BLaER1 (cell line): ENCODE measurements at regions not wholly inside any gene's neighbourhood (a gene's known extent, or its start where the extent isn't known, plus 50 kb on each side); places are given as distances from the start of the nearest gene placed in this dataset.

Experiments
- H3K27ac ChIP-seq: shearing (Covaris generic); formaldehyde crosslinking; 2 replicates; pipeline ENCODE4 v1.8.1; 2022
- H3K27me3 ChIP-seq: shearing (Covaris generic); formaldehyde crosslinking; 2 replicates; pipeline ENCODE4 v1.8.1; 2022
- H3K36me3 ChIP-seq: shearing (Covaris generic); formaldehyde crosslinking; 2 replicates; pipeline ENCODE4 v1.8.1; 2022
- H3K4me1 ChIP-seq: shearing (Covaris generic); formaldehyde crosslinking; 2 replicates; pipeline ENCODE4 v1.8.1; 2022
- H3K4me2 ChIP-seq: shearing (Covaris generic); formaldehyde crosslinking; 2 replicates; pipeline ENCODE4 v1.8.1; 2022
- H3K4me3 ChIP-seq: shearing (Covaris generic); formaldehyde crosslinking; 2 replicates; pipeline ENCODE4 v1.8.1; 2022
- H3K9ac ChIP-seq: shearing (Covaris generic); formaldehyde crosslinking; 2 replicates; pipeline ENCODE4 v1.8.1; 2022
- H3K9me3 ChIP-seq: shearing (Covaris generic); formaldehyde crosslinking; 2 replicates; pipeline ENCODE4 v1.8.1; 2022
- H4K20me1 ChIP-seq: shearing (Covaris generic); formaldehyde crosslinking; 2 replicates; pipeline ENCODE4 v1.8.1; 2022
- Cebpa-rat ChIP-seq: shearing (Covaris generic); IDR thresholded peaks from 2 replicates; pipeline ENCODE4 v1.8.1; 2022

- no peaks in the 10 kb centered on the region for H3K27me3 ChIP-seq
- H4K20me1 ChIP-seq, result no peaks in the 10 kb centered on the region
- no peak overlapping the region for H3K4me3 ChIP-seq
- no peak overlapping the region for H3K9ac ChIP-seq
- H3K4me1 ChIP-seq, result no peaks in the 10 kb centered on the region
- no peaks in the 10 kb centered on the region for H3K36me3 ChIP-seq
- no peak for TF ChIP-seq Cebpa-rat
- H3K9me3 ChIP-seq, result no peaks in the 10 kb centered on the region
- no peak overlapping the region for H3K27ac ChIP-seq
- H3K4me2 ChIP-seq, result no peak overlapping the region
These were observed 109.3 kb downstream of the IRX5 start for GRCh38 chr16:55039931-55040330.

DNA sequence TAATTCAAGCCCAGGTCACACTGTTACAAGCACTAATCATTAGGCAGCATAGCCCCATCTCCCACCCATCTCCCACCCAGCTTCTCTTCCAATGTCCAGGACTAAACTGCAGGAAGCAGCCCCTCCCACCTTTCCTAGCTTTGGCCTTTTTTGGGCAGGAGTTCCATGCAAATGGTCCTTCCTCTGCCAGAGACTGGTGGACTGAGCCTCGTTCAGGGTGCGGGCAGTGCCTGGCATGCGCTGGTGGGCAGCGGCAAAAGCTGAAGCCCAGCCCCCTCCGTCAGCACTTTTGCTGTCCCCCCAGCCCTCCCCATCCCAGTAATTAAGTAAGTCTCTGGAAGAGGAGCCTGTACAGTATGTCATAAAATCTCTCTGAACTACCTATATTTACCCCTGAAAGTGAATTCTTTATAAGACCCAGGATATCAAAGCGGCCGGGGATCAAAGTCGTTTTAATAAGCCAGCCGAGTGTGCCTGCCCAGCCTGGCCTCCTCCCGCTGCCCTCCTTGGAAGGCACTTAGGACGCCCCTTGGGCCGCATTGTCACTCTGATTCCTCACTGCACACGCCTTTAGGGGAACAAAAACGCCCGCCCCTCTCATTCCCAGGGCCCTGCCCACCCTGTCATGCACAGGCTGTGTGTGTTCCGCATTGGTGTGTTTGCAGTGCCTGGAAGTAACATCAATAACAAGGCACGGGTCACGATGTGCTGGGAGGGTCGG is 109.9 kb downstream of the IRX5 start:
- no peak overlapping the region for H3K9ac ChIP-seq
- H3K4me3 ChIP-seq, result no peak overlapping the region
- H3K4me2 ChIP-seq, result no peak overlapping the region
- no peak for TF ChIP-seq Cebpa-rat
- H3K27ac ChIP-seq, result no peak overlapping the region
- no peaks in the 10 kb centered on the region for H3K27me3 ChIP-seq
- H3K9me3 ChIP-seq, result no peaks in the 10 kb centered on the region
- H4K20me1 ChIP-seq, result no peaks in the 10 kb centered on the region
- H3K36me3 ChIP-seq, result no peaks in the 10 kb centered on the region
- 0 out of 2 replicates have a peak, but pooled peaks cover 4% of the 10 kb centered on the region for H3K4me1 ChIP-seq

DNA sequence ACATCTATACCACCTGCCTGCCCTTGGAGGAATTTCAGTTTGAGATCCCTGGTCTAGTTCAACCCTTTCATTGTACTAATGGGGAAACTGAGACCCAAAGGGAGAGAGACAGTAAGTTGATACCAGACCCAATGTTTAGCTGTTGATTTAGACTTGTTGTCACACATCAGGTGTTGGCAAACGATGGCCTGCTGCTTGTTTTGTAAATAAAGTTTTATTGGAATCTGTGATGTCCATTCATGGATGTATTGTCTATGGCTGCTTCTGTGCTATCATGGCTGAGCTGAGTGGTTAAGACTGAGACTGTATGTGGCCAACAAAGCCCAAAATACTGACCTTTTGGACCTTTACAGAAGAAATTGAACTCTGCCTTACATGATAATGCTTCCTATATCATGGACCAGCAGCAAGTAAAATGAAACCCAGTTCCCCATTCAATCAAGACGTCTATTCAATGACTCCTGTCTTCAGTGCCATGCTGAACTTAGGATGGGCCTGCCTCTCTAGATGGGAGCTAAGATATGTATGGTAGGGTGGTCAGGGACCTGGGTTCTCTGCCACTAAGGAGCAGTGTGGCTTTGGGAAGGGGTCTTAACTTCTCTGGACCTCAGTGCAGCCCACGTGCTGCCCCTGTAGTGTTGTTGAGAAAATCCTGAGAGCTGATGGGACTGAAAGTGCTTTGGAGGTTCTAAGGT is 111.0 kb downstream of the IRX5 start:
- H4K20me1 ChIP-seq, result no peaks in the 10 kb centered on the region
- no peaks in the 10 kb centered on the region for H3K9me3 ChIP-seq
- H3K9ac ChIP-seq, result no peak overlapping the region
- no peak overlapping the region for H3K4me3 ChIP-seq
- 0 out of 2 replicates have a peak, but pooled peaks cover 4% of the 10 kb centered on the region for H3K4me1 ChIP-seq
- no peaks in the 10 kb centered on the region for H3K27me3 ChIP-seq
- H3K36me3 ChIP-seq, result no peaks in the 10 kb centered on the region
- H3K4me2 ChIP-seq, result no peak overlapping the region
- H3K27ac ChIP-seq, result no peak overlapping the region
- no peak for TF ChIP-seq Cebpa-rat

DNA sequence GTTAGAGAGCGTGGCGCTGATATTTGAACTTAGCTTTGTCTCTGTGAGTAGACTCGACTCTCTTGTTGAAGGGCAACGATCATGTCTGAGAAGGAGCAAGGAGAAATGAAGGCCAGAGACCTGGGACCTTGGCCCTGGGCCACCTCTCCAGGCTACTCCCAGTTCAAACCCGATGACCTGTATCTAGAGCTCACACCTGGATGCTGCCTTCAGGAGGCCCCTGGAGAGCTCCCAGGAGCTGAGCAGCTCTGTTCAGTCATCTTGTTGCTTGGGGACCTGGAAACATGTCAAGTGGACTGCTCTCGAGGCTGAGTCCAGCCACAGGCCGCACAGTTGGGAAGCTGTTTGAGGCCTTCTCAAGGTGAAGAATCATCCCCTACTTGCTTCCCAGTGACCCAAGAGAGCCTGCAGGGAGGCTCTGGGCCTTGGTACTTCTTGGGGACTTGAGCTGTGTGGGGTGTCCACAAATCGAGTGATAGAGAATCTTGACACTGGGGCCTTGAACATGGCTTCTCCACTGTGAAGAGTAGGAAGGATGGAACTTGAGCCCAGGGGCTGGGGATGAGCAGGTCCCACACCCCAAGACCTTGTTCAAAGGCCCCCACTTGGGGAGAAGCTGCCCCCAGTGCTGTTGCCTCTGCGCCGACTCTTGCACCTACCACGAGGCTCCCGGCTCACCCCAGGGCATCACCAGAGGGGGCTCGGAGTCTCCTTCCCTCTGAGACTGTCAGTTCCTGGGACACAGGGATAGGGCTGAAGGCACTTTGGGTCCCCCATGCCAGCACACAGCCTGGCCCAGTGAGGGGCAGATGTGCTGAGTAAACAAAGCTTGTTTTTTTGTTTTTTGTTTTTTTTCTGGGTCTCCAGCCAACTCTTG is 112.1 kb downstream of the IRX5 start:
- H3K27me3 ChIP-seq, result no peaks in the 10 kb centered on the region
- H3K27ac ChIP-seq, result no peak overlapping the region
- H3K4me2 ChIP-seq, result no peak overlapping the region
- H3K4me1 ChIP-seq, result 0 out of 2 replicates have a peak, but pooled peaks cover 4% of the 10 kb centered on the region
- H3K4me3 ChIP-seq, result no peak overlapping the region
- TF ChIP-seq Cebpa-rat, result no peak
- no peak overlapping the region for H3K9ac ChIP-seq
- no peaks in the 10 kb centered on the region for H3K9me3 ChIP-seq
- H3K36me3 ChIP-seq, result no peaks in the 10 kb centered on the region
- no peaks in the 10 kb centered on the region for H4K20me1 ChIP-seq

DNA sequence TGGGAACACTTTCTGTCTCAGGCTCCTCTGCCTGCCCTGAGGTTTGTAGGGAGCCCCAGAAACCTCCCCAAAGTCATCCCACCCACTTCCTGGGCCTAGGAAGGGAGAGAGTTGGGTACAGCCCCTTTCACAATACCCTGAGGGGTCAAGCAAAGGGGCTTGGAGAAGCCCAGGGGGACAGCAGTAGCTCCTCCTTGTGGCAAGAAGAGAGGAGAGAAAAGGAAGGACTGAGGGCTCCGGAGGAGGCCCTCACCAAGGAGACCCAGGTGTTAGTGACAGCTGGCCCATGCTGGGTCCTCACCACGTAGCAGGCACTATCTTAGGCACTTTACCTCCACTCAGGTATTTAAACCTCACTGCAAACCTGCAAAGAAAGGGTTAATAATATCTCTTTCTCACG is 112.8 kb downstream of the IRX5 start:
- no peaks in the 10 kb centered on the region for H3K27me3 ChIP-seq
- H3K36me3 ChIP-seq, result no peaks in the 10 kb centered on the region
- TF ChIP-seq Cebpa-rat, result no peak
- no peak overlapping the region for H3K4me2 ChIP-seq
- H4K20me1 ChIP-seq, result no peaks in the 10 kb centered on the region
- H3K4me3 ChIP-seq, result no peak overlapping the region
- H3K4me1 ChIP-seq, result peaks cover 4% of the 10 kb centered on the region; the same call in 1 of the 2 replicates
- H3K9me3 ChIP-seq, result no peaks in the 10 kb centered on the region
- H3K27ac ChIP-seq, result no peak overlapping the region
- H3K9ac ChIP-seq, result no peak overlapping the region

- no peak overlapping the region for H3K4me2 ChIP-seq
- no peaks in the 10 kb centered on the region for H3K36me3 ChIP-seq
- no peak for TF ChIP-seq Cebpa-rat
- H3K27me3 ChIP-seq, result no peaks in the 10 kb centered on the region
- H3K4me3 ChIP-seq, result no peak overlapping the region
- H3K4me1 ChIP-seq, result peaks cover 8% of the 10 kb centered on the region; the same call in 1 of the 2 replicates
- H3K9me3 ChIP-seq, result no peaks in the 10 kb centered on the region
- no peaks in the 10 kb centered on the region for H4K20me1 ChIP-seq
- no peak overlapping the region for H3K27ac ChIP-seq
- H3K9ac ChIP-seq, result no peak overlapping the region
These were observed 113.7 kb downstream of the IRX5 start for GRCh38 chr16:55044201-55044975.

GRCh38 chr16:55045329-55045728 is 114.7 kb downstream of the IRX5 start:
- no peaks in the 10 kb centered on the region for H3K36me3 ChIP-seq
- no peak overlapping the region for H3K4me3 ChIP-seq
- H3K9me3 ChIP-seq, result no peaks in the 10 kb centered on the region

GRCh38 chr16:55045756-55046460 is 115.2 kb downstream of the IRX5 start:
- Histone ChIP-seq H3K4me1 (peaks cover 11% of the 10 kb centered on the region), H3K9ac (no peak overlapping the region), H3K9me3 (no peaks in the 10 kb centered on the region), H3K36me3 (no peaks in the 10 kb centered on the region), H3K4me3 (no peak overlapping the region), H3K27ac (no peak overlapping the region), H3K27me3 (no peaks in the 10 kb centered on the region), H3K4me2 (no peak overlapping the region), H4K20me1 (no peaks in the 10 kb centered on the region)
- no peak for TF ChIP-seq Cebpa-rat

More at GRCh38 chr16:55045329-55045728, 114.7 kb downstream of the IRX5 start:
- no peak overlapping the region for H3K9ac ChIP-seq
- H3K27ac ChIP-seq, result no peak overlapping the region
- no peak overlapping the region; the same call in 1 of the 2 replicates for H3K4me2 ChIP-seq
- TF ChIP-seq Cebpa-rat, result no peak
- peaks cover 8% of the 10 kb centered on the region; the same call in 1 of the 2 replicates for H3K4me1 ChIP-seq
- H4K20me1 ChIP-seq, result no peaks in the 10 kb centered on the region
- no peaks in the 10 kb centered on the region for H3K27me3 ChIP-seq
